ENCODE measurements at regions not wholly inside any gene's neighbourhood (a gene's known extent, or its start where the extent isn't known, plus 50 kb on each side); places are given as distances from the start of the nearest gene placed in this dataset.

GRCh38 chr15:34501131-34501530 is 63.5 kb upstream of the GOLGA8A start:
- ATAC-seq: no peak
- Mint-ChIP-seq H3K27ac (no peak overlapping the region), H3K4me3 (no peak overlapping the region), H3K36me3 (no peaks in the 10 kb centered on the region), H3K9me3 (no peaks in the 10 kb centered on the region), H3K27me3 (ENCODE audit: low read depth) (peaks cover 42% of the 10 kb centered on the region), H3K4me1 (no peaks in the 10 kb centered on the region)
- DNase-seq (ENCODE audit: low spot score): no peak
- TF ChIP-seq MLX (CRISPR knock-in tag; IDR thresholded peaks at IDR 0.05) (no peak), USF1 (CRISPR knock-in tag; IDR thresholded peaks at IDR 0.05) (no peak), ZNF416 (CRISPR knock-in tag; IDR thresholded peaks at IDR 0.05) (no peak), ZNF423 (CRISPR knock-in tag; IDR thresholded peaks at IDR 0.05) (no peak), CREB1 (CRISPR knock-in tag; IDR thresholded peaks at IDR 0.05) (no peak), ATF1 (CRISPR knock-in tag; IDR thresholded peaks at IDR 0.05) (no peak), SMAD3 (CRISPR knock-in tag; IDR thresholded peaks at IDR 0.05; ENCODE audit: borderline replicate concordance) (no peak), TCF7 (CRISPR knock-in tag; IDR thresholded peaks at IDR 0.05; ENCODE audit: low read depth) (no peak), ARID4B (CRISPR knock-in tag; IDR thresholded peaks at IDR 0.05; ENCODE audit: borderline replicate concordance) (no peak)
- ChIA-PET POLR2A (no interaction called here), CTCF (no interaction called here)

- DNase-seq (ENCODE audit: low spot score) (no peak), ATAC-seq (no peak)
- POLR2A ChIA-PET: interaction anchor here (0.7 kb wide), 1 partner anchor 451 kb away, joined by 3 read pairs; no protein-coding TSS in a partner anchor
- H3K4me1 Mint-ChIP-seq: no peaks in the 10 kb centered on the region
- no peak overlapping the region for H3K27ac Mint-ChIP-seq
- peaks cover 80% of the 10 kb centered on the region for H3K27me3 Mint-ChIP-seq (ENCODE audit: low read depth)
- no peak overlapping the region for H3K4me3 Mint-ChIP-seq
- H3K9me3 Mint-ChIP-seq: no peaks in the 10 kb centered on the region; the same call in 1 of the 2 replicates
- H3K36me3 Mint-ChIP-seq: no peaks in the 10 kb centered on the region
- CTCF ChIA-PET: no interaction called here
- TF ChIP-seq ZNF425 (CRISPR knock-in tag; conservative IDR thresholded peaks at IDR 0.05): no peak
- no peak for TF ChIP-seq ZNF532 (CRISPR knock-in tag; IDR thresholded peaks at IDR 0.05; ENCODE audit: borderline replicate concordance)
- no peak for TF ChIP-seq NFATC4 (CRISPR knock-in tag; IDR thresholded peaks at IDR 0.05)
- no peak for TF ChIP-seq IRF2 (CRISPR knock-in tag; IDR thresholded peaks at IDR 0.05; ENCODE audit: borderline replicate concordance, low read depth)
- TF ChIP-seq ZNF263 (CRISPR knock-in tag; IDR thresholded peaks at IDR 0.05; ENCODE audit: low read depth): no peak
- no peak for TF ChIP-seq STAT6 (CRISPR knock-in tag; conservative IDR thresholded peaks at IDR 0.05; ENCODE audit: low read depth)
- TF ChIP-seq MLX (CRISPR knock-in tag; IDR thresholded peaks at IDR 0.05): no peak
- TF ChIP-seq E2F5 (CRISPR knock-in tag; IDR thresholded peaks at IDR 0.05): no peak
Observed at GRCh38 chr15:34496207-34496995, 58.8 kb upstream of the GOLGA8A start.

Measured in WTC11 (cell line).